Thymus (tissue), 11 donors: ENCODE measurements at regions not wholly inside any gene's neighbourhood (a gene's known extent, or its start where the extent isn't known, plus 50 kb on each side); places are given as distances from the start of the nearest gene placed in this dataset.

Experiments
- DNase-seq, 9 donors: peaks; one replicate each; pipeline ENCODE4 v3.0.0-alpha.2; 2013; ENCODE audit warnings: low spot score in 9 of 9, low read depth in 6 of 9, missing footprints in 1 of 9
- H3K27ac ChIP-seq, 2 donors: one replicate each; pipeline ENCODE4 v1.5.1; 2013; ENCODE audit warnings: control low read depth in 1 of 2, low read depth in 1 of 2, low read length in 1 of 2, mild to moderate bottlenecking in 1 of 2, moderate library complexity in 1 of 2
- H3K27me3 ChIP-seq, 2 donors: one replicate each; pipeline ENCODE4 v1.5.1; 2013; ENCODE audit warnings: low read length in 1 of 2; ENCODE audit not compliant: control insufficient read depth in 2 of 2, insufficient read depth in 1 of 2
- H3K36me3 ChIP-seq, 2 donors: one replicate each; pipeline ENCODE4 v1.5.1; 2013; ENCODE audit warnings: low read length in 1 of 2, mild to moderate bottlenecking in 1 of 2, moderate library complexity in 1 of 2; ENCODE audit not compliant: control insufficient read depth in 2 of 2, insufficient read depth in 2 of 2
- H3K4me1 ChIP-seq, 2 donors: one replicate each; pipeline ENCODE4 v1.5.1; 2013; ENCODE audit warnings: low read length in 2 of 2; ENCODE audit not compliant: control insufficient read depth in 2 of 2, insufficient read depth in 2 of 2
- H3K4me3 ChIP-seq, 2 donors: one replicate each; pipeline ENCODE4 v1.5.1; 2013; ENCODE audit warnings: low read length in 2 of 2, control low read depth in 1 of 2, mild to moderate bottlenecking in 1 of 2
- H3K9me3 ChIP-seq, 2 donors: one replicate each; pipeline ENCODE4 v1.5.1; 2013; ENCODE audit warnings: low read length in 1 of 2, mild to moderate bottlenecking in 1 of 2; ENCODE audit not compliant: control insufficient read depth in 2 of 2, insufficient read depth in 1 of 2
- WGBS: extraction: QIAGEN DNeasy Blood & Tissue Kit; methylation state at CpG from one replicate; pipeline ENCODE4 v1.1.7; 2013; 5-methylcytosine and 5-hydroxymethylcytosine counted together
- donor health status: healthy.

DNA sequence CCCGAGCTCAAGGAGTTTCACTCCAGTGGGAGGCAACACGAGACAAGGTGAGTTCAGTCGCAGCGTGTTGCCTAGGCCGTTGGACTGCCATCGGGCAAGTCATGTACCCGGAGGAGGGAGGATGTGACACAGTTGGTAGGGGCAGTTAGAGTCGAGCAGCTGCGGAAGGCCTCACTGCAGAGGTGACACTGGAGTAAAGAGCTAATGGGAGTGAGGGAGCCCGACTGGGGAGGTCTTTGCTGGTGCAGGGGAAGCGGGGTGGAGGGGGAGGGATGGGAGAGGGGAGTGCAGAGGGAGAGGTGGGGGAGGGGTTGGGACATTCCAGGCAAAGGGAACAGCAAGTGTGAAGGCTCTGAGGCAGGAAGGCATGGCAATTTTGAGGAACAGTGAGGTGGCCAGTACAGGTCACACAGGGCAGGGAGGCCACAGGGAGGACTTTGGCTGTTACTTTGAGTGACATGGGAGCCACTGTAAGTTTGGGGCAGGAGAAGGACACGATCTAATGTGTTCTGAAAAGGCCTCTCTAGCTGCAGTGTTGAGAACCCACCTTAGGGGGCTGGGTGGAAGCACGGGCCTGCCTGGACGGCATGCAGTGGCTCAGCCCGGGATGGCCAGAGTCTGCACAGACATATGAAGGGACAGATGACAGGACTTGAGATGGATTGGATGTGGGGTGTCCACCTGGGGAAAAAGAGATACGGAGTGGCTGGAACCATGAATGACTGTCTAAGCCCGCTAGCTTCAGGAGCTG, 61.1 kb downstream of the KCNF1 start:
- no peak for DNase-seq
- peaks cover 0 to 8% of the 10 kb centered on the region in 2 donors for H3K27me3 ChIP-seq
- H3K27ac ChIP-seq: no peak overlapping the region
- no peaks in the 10 kb centered on the region for H3K36me3 ChIP-seq
- WGBS: 94% methylated on average over 17 of the region's 17 CpGs
- peaks cover 0 to 2% of the 10 kb centered on the region in 2 donors for H3K4me1 ChIP-seq
- H3K4me3 ChIP-seq: no peak overlapping the region
- no peaks in the 10 kb centered on the region for H3K9me3 ChIP-seq

DNA sequence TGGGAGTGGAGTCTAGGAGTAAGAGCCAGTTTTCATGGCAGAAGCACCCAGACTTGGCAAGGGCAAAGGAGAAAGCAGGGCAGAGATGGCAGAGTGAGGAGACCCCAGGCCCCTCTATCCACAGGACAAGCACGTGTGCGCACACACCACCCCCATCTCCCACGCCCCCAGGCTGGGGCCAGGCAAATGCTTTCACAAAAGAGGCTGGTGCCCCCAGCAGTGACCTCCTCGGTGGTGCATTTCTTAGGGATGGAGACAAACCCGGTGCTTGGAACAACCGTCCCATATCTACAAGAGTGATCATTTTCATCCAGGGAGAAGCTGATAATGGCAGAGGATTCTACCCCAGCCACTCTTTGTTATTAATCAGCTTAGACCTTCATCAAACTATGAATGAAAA, 62.0 kb downstream of the KCNF1 start:
- H3K27me3 ChIP-seq: peaks cover 0 to 14% of the 10 kb centered on the region in 2 donors
- DNase-seq: no peak
- H3K27ac ChIP-seq: no peak overlapping the region
- peaks cover 0 to 2% of the 10 kb centered on the region in 2 donors for H3K4me1 ChIP-seq
- H3K36me3 ChIP-seq: no peaks in the 10 kb centered on the region
- 91% methylated on average over 6 of the region's 6 CpGs for WGBS
- no peaks in the 10 kb centered on the region for H3K9me3 ChIP-seq
- H3K4me3 ChIP-seq: no peak overlapping the region

DNA sequence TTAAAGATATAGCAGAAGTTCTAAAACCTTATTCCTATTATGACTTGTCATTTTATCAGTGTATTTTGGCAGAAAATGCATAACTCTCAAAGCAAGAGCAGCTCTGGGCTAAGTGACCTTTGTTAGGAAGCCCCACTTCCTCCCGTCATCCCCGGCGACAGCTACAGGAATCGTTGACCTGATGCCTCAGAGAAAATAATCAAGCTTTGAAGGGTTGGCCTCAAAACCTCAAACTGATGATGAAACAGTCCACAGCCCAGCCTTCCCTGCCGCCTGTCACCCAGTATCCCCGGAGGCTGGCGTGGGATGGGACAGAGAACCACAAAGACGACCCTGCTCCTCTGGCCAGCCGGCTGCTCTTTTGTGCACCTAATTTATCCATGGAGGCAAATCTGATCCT, 65.3 kb downstream of the KCNF1 start:
- DNase-seq: no peak
- Histone ChIP-seq H3K36me3 (no peaks in the 10 kb centered on the region), H3K27me3 (peaks cover 0 to 14% of the 10 kb centered on the region in 2 donors), H3K27ac (no peak overlapping the region), H3K4me1 (peaks cover 0 to 2% of the 10 kb centered on the region in 2 donors), H3K9me3 (no peaks in the 10 kb centered on the region), H3K4me3 (no peak overlapping the region)
- WGBS: 11% methylated on average over 9 of the region's 9 CpGs

DNA sequence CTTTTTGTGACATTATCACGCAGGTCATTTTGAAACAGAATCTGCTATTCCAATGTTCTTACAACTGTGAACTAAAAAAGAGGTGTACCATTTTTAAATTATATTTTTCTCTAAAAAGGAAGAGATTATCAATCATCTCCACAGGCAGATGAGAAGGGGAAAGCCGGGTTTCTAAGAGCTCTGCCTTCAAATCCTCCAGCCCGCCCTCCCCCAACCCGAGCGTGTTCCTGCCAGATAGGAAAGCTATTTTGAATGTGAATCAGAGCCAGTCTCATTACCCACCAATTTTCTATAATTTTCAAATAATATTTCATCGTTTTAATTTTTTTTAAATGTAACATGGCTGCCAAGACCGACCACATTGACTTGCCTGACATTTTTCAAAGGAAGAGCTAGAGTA, 65.9 kb downstream of the KCNF1 start:
- H3K36me3 ChIP-seq: no peaks in the 10 kb centered on the region
- H3K4me1 ChIP-seq: peaks cover 0 to 2% of the 10 kb centered on the region in 2 donors
- no peak for DNase-seq
- no peak overlapping the region for H3K4me3 ChIP-seq
- H3K27me3 ChIP-seq: peaks cover 0 to 14% of the 10 kb centered on the region in 2 donors
- no peaks in the 10 kb centered on the region for H3K9me3 ChIP-seq
- no peak overlapping the region for H3K27ac ChIP-seq
- 63% methylated on average over 7 of the region's 7 CpGs for WGBS

DNA sequence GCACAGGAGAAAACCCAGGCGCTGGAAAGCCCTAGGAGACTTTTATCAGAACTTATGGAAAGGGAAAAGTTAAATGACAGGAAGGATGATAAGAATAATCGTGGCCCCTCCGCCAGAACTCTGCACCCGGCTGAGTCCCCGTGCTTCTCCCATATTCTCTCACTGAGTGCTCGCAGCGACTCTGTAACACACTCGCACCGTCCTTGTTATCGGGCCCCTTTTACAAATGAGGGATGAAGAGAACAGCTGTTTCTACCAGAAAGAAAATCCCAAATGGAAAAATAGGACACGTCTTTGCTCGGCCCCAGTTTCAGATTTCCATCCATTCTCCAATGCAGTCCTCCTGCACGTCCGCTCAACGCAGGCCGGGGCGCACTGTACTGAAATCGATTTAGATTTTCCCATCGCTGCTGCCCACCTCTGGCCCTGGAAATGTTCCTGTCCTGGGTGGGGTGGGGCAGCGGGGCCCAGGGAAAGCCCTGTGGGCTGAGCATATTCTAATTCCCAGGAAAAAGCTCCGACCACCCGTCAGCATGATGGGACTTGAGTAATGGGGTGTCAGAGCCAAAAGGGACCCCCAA, 66.4 kb downstream of the KCNF1 start:
- H3K9me3 ChIP-seq: no peaks in the 10 kb centered on the region
- DNase-seq: no peak
- peaks cover 0 to 2% of the 10 kb centered on the region in 2 donors for H3K4me1 ChIP-seq
- H3K4me3 ChIP-seq: no peak overlapping the region
- 92% methylated on average over 22 of the region's 22 CpGs for WGBS
- H3K27ac ChIP-seq: no peak overlapping the region
- peaks cover 0 to 15% of the 10 kb centered on the region in 2 donors for H3K27me3 ChIP-seq
- no peaks in the 10 kb centered on the region for H3K36me3 ChIP-seq

DNA sequence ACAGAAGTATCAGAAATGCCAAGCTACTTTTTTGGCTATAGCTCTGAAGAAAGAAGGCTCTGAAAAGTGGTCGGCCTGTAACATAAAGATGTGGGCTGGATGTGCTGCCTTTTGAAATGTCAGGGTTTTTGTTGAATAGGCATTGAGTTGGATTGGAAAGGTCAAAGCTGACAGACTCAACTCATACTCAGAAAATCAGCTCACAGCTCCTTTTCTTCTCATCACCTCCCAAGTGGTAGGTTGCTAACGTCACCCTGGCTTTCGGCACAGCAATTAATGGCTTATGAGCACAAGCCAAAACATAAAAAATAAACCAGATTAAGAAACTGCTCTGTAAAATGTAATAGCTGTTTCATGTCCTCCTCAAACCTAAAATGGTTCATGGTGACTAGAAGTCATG, 68.3 kb downstream of the KCNF1 start:
- Histone ChIP-seq H3K4me1 (peaks cover 0 to 2% of the 10 kb centered on the region in 2 donors), H3K4me3 (no peak overlapping the region), H3K9me3 (no peaks in the 10 kb centered on the region), H3K36me3 (no peaks in the 10 kb centered on the region), H3K27ac (no peak overlapping the region), H3K27me3 (peaks cover 0 to 18% of the 10 kb centered on the region in 2 donors)
- WGBS: 95% methylated on average over 3 of the region's 3 CpGs
- no peak for DNase-seq

DNA sequence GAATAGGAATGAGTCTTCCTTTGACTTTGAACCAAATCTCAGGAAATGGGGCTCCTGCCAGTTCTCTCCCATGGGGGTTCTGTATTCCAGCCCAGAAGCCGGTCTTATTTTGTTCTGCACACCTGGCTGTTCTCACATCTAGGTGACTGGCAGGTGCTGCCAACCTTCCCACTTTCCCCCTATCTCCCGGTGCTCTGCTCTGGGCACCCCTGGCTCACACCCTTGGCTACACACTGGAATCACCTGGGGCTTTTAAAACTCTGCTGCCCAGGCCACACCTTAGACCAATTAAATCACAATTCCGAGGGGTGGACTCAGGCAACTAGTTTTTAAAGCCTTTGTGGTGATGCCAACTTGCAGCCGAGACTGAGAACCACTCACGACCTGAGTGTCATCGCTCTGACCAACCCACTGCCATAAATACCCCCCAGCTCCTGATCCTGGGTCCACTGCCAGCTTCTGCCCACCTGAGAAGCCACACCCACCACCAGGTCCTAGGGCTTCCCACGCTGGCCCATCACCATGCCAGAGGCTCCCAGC, 69.2 kb downstream of the KCNF1 start:
- Histone ChIP-seq H3K4me1 (peaks cover 0 to 2% of the 10 kb centered on the region in 2 donors), H3K4me3 (no peak overlapping the region), H3K27me3 (peaks cover 0 to 18% of the 10 kb centered on the region in 2 donors), H3K27ac (no peak overlapping the region), H3K36me3 (no peaks in the 10 kb centered on the region), H3K9me3 (no peaks in the 10 kb centered on the region)
- whole genome bisulfite sequencing: 92% methylated on average over 7 of the region's 7 CpGs
- DNase-seq: no peak

DNA sequence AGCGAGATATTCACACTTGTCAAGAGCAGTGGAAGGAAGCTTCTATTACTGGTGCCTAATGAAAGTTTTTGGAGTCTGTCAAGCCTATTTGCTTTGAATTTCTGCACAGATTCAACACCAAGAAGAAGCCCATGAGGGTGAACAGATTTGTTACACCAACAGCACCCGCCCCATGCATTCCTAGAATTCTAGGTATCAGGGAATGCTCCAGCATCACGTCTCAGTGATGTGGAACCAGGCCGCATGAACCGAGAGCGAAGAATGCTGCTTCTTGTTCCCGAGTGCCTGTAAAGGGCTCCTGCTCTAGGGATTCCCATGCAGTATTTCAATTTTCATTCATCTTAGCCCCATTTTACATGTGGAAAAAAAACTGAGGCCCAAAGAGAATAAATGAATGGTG, 69.7 kb downstream of the KCNF1 start:
- H3K4me3 ChIP-seq: no peak overlapping the region
- no peak for DNase-seq
- WGBS: 93% methylated on average over 7 of the region's 7 CpGs
- peaks cover 0 to 18% of the 10 kb centered on the region in 2 donors for H3K27me3 ChIP-seq
- no peaks in the 10 kb centered on the region for H3K36me3 ChIP-seq
- peaks cover 0 to 2% of the 10 kb centered on the region in 2 donors for H3K4me1 ChIP-seq
- no peak overlapping the region for H3K27ac ChIP-seq
- no peaks in the 10 kb centered on the region for H3K9me3 ChIP-seq

DNA sequence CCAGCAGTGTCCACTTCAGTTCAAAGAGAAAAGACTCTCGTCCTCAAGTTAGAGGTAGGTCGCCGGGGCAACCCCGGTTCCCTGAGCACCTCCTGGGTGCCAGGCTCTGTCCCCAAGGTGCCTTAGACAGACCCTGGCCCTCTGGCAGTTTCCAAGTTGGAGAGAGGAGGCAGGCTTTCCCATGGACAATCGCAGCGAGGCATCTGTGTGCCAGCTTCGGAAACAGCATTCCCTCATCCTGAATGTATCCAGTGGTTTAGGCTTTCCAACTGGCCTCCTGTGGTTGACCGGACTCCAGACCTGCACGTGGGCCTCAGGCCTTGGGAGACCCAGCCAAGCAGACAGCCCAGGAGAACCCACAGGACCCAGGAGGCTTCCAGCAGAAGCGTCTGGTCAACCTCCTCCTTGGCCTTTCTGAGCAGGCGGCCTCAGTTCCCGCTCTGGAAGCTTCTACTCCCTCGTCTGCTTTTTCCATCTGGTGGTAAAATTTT, 70.3 kb downstream of the KCNF1 start:
- no peak for DNase-seq
- Histone ChIP-seq H3K4me3 (no peak overlapping the region), H3K27ac (no peak overlapping the region), H3K9me3 (no peaks in the 10 kb centered on the region), H3K27me3 (peaks cover 0 to 16% of the 10 kb centered on the region in 2 donors), H3K36me3 (no peaks in the 10 kb centered on the region), H3K4me1 (peaks cover 0 to 1% of the 10 kb centered on the region in 2 donors)
- WGBS: 96% methylated on average over 13 of the region's 13 CpGs
